ENCODE measurements at regions not wholly inside any gene's neighbourhood (a gene's known extent, or its start where the extent isn't known, plus 50 kb on each side); places are given as distances from the start of the nearest gene placed in this dataset.

- Histone ChIP-seq H3K27me3 (ENCODE audit: insufficient read depth) (no peaks in the 10 kb centered on the region), H3K9me2 (no peaks in the 10 kb centered on the region), H3K36me3 (replicated peaks in 1 of 2; ENCODE audit: control insufficient read depth in 1 of 2, insufficient read depth in 2 of 2, low read length in 1 of 2) (no peaks in the 10 kb centered on the region), H4K20me1 (ENCODE audit: insufficient read depth) (no peaks in the 10 kb centered on the region), H3K4me1 (ENCODE audit: control insufficient read depth in 1 of 2, insufficient read depth in 2 of 2, low read depth in 1 of 2, low read length in 1 of 2) (peaks cover under 1 to 20% of the 10 kb centered on the region in 2 experiments; a peak in 3 of 4 replicates), H3K27ac (ENCODE audit: low read depth in 2 of 2, low read length in 1 of 2) (peak overlapping the region in 1 of 2 experiments; percentile 85; a peak in 2 of 4 replicates), H3K79me2 (ENCODE audit: insufficient read depth) (no peaks in the 10 kb centered on the region), H3K4me3 (ENCODE audit: low read depth in 2 of 2, low read length in 1 of 2) (no peak overlapping the region), H3F3A (replicated peaks; ENCODE audit: insufficient read depth) (peaks cover 1% of the 10 kb centered on the region), H2AFZ (ENCODE audit: low read depth) (no peak overlapping the region), H3K4me2 (no peak overlapping the region), H3K9me3 (no peaks in the 10 kb centered on the region), H3K9ac (no peak overlapping the region)
- DNase-seq: no peak
- TF ChIP-seq IRF3 (IDR thresholded peaks at IDR 0.05; ENCODE audit: low read depth, low read length) (no peak), REST (IDR thresholded peaks at IDR 0.05; ENCODE audit: low read depth, low read length) (no peak), EZH2phosphoT487 (IDR thresholded peaks at IDR 0.05; ENCODE audit: borderline replicate concordance, low read depth) (no peak), ZBTB33 (IDR thresholded peaks at IDR 0.05; ENCODE audit: borderline replicate concordance, low read depth) (no peak), TCF12 (IDR thresholded peaks at IDR 0.05) (no peak), RXRA (IDR thresholded peaks at IDR 0.05; ENCODE audit: borderline replicate concordance, low read depth) (no peak), SMC3 (IDR thresholded peaks at IDR 0.05; ENCODE audit: low read depth, low read length) (no peak), RCOR1 (IDR thresholded peaks at IDR 0.05; ENCODE audit: low read length) (no peak), USF2 (IDR thresholded peaks at IDR 0.05; ENCODE audit: borderline replicate concordance, low read depth, low read length) (no peak), MAX (IDR thresholded peaks at IDR 0.05; ENCODE audit: low read depth) (no peak), SIN3A (IDR thresholded peaks at IDR 0.05; ENCODE audit: borderline replicate concordance, low read depth, low read length) (no peak), POLR2AphosphoS5 (IDR thresholded peaks at IDR 0.05; ENCODE audit: low read depth, low read length) (no peak), PBX3 (IDR thresholded peaks at IDR 0.05) (no peak), FOXJ3 (CRISPR knock-in tag; IDR thresholded peaks at IDR 0.05) (no peak), USF1 (IDR thresholded peaks at IDR 0.05; ENCODE audit: borderline replicate concordance, low read depth) (no peak)
- POLR2A ChIA-PET: interaction anchor here (0.6 kb wide), 1 partner anchor 27 kb away, joined by 3 read pairs; no protein-coding TSS in a partner anchor
- WGBS (ENCODE audit: low lambda C conversion rate): 68% methylated on average over 2 of the region's 2 CpGs
- CTCF ChIA-PET: interaction anchor here (1.0 to 1.6 kb wide), 2 partner anchors 32 to 116 kb away, joined by 3 read pairs; no protein-coding TSS in a partner anchor
Observed at GRCh38 chr5:52661903-52662595, 125.7 kb upstream of the ITGA1 start.
